ENCODE measurements at regions not wholly inside any gene's neighbourhood (a gene's known extent, or its start where the extent isn't known, plus 50 kb on each side); places are given as distances from the start of the nearest gene placed in this dataset.

DNA sequence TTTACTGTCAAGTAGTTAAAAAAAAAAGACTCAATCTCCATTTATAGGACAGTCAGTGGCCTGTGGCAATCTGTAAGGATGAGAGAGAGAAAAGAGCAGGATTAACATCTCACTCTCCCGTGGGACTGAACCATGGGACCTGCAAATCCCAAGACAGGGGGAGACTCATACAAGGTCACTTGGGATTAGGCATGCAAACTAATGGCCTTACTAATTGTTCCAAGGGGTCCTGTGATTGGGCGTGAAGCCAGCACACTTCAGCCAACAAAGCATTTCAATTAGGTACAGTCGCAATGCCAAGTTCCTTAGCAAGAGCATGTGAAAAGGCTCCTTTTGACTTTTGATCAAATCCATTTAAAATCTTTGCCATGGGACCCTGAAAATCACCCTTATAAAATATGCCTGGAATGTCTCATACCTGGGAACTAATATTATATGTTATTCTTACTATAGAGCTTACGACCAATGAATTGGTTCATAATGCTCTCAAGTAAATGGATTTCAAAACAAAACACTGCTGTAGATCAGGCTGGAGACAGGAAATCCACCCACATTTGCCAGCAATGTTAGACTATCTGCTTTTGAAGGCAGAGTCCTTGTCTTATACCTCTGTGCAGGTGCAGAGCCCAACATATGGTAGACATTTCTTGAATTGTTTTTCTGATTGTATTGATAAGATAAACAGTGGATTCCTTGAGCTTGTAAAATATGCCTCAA lies 412.5 kb downstream of the GJA1 start:
- no peak for DNase-seq
- ATAC-seq = no peak
- H3K4me3 Mint-ChIP-seq = no peak overlapping the region
- no peaks in the 10 kb centered on the region for H3K9me3 Mint-ChIP-seq
- H3K27ac Mint-ChIP-seq = no peak overlapping the region
- H3K27me3 Mint-ChIP-seq = peaks cover 6% of the 10 kb centered on the region
- H3K4me1 Mint-ChIP-seq = no peaks in the 10 kb centered on the region

DNA sequence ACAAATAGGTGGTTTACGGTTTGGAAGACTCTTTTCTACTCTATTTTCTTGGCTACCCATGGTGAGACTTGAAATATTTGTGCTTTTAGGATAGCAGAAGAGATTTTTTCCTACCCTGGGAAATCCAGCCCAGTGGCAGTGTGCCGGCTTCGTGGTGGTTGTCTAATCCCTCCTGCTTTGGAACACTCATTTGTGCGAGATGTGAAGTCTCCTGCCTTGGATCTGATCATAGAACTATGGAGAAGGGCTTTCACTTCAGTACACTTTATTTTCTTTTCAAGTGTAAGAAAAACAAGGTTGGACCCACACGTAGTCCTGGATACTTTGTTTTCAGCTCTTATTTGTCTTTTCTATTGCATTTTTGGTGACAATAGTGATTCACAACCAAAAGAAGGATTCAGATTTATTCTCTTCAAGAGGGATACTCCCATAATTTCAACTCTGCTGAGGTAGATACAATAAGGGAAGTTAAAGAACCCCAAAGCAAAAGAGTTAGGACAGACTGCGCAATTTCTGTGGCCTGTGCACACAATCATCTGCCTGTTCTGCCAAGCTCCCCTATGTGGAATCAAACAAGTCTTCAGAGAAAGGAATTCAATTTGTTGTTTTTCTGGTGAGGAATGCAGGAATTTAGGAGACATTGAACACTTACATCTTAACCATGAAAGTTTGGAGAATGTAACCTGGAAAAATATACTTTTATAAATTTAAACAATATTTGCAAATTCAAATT lies 413.2 kb downstream of the GJA1 start:
- H3K4me3 Mint-ChIP-seq = no peak overlapping the region
- no peaks in the 10 kb centered on the region for H3K9me3 Mint-ChIP-seq
- no peaks in the 10 kb centered on the region for H3K4me1 Mint-ChIP-seq
- DNase-seq (no peak), ATAC-seq (no peak)
- peaks cover 6% of the 10 kb centered on the region for H3K27me3 Mint-ChIP-seq
- no peak overlapping the region for H3K27ac Mint-ChIP-seq

DNA sequence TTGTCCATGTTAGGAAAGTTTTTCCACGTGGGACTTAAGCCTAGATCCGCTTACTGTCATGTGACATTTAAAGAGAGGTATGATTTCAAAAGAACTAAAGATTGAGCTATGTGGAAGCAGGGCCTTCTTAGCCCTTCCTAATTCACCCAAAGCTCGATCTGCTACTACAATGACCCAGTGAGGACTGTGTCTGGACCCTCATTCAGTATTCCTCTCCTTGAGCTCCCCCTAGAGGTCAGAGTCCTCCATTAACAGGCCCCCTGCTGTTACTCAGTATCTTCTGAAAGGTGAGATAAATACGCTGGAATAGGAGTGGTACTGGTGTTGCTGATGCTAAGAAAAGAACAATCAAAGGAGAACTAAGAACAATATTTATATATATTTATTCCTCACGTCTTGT lies 414.0 kb downstream of the GJA1 start:
- peak; percentile 43 to 51 for DNase-seq
- no peaks in the 10 kb centered on the region for H3K4me1 Mint-ChIP-seq
- peaks cover 6% of the 10 kb centered on the region for H3K27me3 Mint-ChIP-seq
- H3K9me3 Mint-ChIP-seq = no peaks in the 10 kb centered on the region
- peak; percentile 93 for ATAC-seq
- no peak overlapping the region for H3K27ac Mint-ChIP-seq
- no peak overlapping the region for H3K4me3 Mint-ChIP-seq

DNA sequence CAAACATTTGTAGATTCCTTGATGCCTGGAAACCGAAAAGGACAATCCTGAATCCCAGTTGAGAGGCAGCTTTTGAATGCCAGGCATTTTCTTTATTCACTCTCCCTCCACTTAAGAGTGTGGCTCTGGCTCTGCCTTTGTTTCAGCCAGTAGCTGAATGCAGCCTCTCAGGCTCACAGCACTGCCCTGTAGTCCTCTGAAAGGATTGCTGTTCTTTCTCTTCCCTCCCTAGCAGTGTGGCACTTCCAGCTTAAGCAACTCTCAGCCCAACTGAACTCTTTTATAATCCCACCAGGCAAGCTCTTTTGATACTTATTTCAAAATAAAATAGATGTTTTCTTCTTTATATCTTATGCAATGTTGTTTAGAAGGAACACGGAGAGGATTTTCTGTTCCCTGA lies 415.6 kb downstream of the GJA1 start:
- no peak for ATAC-seq
- Mint-ChIP-seq H3K9me3 (no peaks in the 10 kb centered on the region), H3K27ac (no peak overlapping the region), H3K27me3 (peaks cover 6% of the 10 kb centered on the region), H3K4me1 (no peaks in the 10 kb centered on the region), H3K4me3 (no peak overlapping the region)
- no peak for DNase-seq

DNA sequence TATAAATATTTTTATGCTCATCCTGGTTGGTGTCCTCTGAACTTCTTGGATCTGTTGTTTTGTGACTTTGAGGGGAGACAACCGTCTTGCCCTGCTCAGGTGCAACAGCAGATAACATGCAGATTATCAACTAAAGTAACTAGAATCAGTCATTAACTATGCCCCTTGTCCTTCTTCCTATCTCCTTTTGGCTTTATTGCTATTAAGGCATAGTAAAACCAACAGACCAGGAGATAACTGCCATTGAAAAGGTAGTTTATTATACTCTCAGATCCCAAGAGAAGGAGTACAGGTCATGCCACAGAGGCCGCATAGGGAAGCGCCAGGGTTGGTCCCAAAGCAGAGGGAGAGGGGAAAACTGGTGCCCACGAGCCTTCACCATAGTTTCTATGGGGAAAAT lies 418.2 kb downstream of the GJA1 start:
- Mint-ChIP-seq H3K27ac (no peak overlapping the region), H3K4me1 (no peaks in the 10 kb centered on the region), H3K9me3 (no peaks in the 10 kb centered on the region), H3K27me3 (peaks cover 6% of the 10 kb centered on the region), H3K4me3 (no peak overlapping the region)
- no peak for DNase-seq
- ATAC-seq = no peak

DNA sequence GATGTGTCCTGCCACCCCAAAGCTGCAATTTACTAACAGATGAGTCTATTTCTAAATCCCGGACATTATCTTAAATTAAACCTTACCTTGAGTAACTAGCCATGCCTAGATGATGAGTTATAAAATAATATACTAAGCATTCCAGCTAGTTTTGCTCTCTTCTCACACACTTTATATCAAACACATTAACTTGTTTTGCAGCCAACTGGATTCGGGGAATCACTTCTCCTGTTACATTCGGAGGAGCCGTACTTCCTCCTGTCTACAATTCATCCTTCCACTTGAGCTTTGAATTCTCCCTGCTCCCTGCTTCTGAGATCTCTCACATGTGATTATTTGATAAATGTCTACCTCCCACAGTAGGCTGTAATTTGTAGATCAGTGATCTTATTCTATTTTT lies 420.1 kb downstream of the GJA1 start:
- ATAC-seq = no peak
- Mint-ChIP-seq H3K27me3 (peaks cover 6% of the 10 kb centered on the region), H3K4me1 (no peaks in the 10 kb centered on the region)

DNA sequence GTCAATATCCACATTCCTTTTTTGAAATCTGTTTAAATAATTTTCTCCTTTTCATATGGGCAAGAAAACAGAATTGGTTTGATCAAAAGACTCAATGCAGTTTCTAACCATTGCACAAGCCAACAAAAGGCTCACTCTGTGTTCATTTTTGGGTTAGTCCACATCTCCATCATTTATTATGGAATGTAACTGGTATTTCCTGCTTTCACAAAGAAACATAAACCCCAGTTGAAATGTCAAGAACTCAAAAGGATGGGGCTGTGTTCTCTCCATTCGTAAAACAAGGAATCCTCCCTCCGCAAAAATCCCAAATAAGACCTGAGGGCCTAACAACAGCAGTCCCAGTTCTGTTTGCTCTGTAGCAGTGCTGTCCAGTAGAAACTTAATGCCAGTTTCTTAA lies 420.9 kb downstream of the GJA1 start:
- no peak overlapping the region for H3K27ac Mint-ChIP-seq
- peaks cover 0 to under 1% of the 10 kb centered on the region in 2 donors for H3K9me3 Mint-ChIP-seq
- no peak for ATAC-seq
- no peaks in the 10 kb centered on the region for H3K4me1 Mint-ChIP-seq
- DNase-seq = no peak
- no peak overlapping the region for H3K4me3 Mint-ChIP-seq
- H3K27me3 Mint-ChIP-seq = no peaks in the 10 kb centered on the region

More for the DNA sequence above, 420.1 kb downstream of the GJA1 start:
- Mint-ChIP-seq H3K4me3 (no peak overlapping the region), H3K27ac (no peak overlapping the region), H3K9me3 (no peaks in the 10 kb centered on the region)
- no peak for DNase-seq

DNA sequence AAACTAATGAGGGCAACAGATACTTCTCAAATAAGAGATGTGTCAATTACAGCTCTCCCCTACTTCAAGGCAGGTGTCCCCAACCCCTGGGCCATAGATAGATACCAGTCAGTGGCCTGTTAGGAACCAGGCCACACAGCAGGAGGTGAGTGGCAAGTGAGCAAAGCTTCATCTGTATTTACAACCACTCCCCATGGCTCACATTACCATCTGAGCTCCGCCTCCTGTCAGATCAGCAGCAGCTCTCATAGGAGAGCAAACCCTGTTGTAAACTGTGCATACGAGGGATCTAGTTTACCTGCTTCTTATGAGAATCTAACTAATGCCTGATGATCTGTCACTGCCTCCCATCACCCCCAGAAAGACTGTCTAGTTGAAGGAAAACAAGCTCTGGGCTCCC lies 422.1 kb downstream of the GJA1 start:
- ATAC-seq = no peak
- Mint-ChIP-seq H3K27me3 (no peaks in the 10 kb centered on the region), H3K4me3 (no peak overlapping the region), H3K27ac (no peak overlapping the region), H3K9me3 (peaks cover 0 to 10% of the 10 kb centered on the region in 2 donors), H3K4me1 (no peaks in the 10 kb centered on the region)
- no peak for DNase-seq

DNA sequence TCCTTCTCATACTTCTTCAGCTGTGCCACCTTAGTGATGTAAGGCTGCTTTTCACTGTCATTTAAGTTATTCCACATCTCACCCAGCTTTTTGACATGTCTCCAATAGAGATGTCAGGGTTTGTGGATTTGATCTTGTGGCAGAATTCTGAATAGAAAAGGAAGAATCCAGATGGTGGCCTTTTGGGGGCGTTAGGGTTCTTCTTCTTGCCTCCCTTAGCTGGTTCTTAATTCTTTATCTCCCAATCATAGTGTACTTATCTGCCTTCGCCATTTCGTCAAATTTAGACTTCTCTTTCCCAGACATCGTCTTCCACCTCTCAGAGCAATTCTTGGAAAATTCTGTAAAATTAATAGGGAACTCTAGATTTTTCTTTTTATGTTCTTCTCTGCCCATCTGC lies 422.9 kb downstream of the GJA1 start:
- ATAC-seq = no peak
- no peaks in the 10 kb centered on the region for H3K27me3 Mint-ChIP-seq

DNA sequence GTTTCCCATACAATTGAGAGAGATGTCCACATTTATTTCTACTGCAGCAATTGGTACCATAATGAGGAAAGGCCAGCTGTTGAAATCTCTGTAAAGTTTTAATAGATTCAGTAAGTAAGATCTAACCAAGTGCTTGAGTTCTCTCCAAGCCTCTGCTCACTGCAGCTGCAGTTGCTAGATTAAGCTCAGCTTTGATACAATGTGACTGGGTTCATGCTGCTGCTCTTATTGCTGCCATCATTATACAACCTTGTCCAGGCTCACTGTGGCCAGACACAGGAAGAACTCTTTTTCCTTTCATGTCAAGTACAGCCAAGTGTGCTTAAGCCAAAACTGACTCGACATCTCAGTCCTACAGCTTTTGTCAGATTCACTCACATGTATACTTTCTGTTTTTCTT lies 423.5 kb downstream of the GJA1 start:
- no peak overlapping the region for H3K27ac Mint-ChIP-seq
- H3K4me1 Mint-ChIP-seq = no peaks in the 10 kb centered on the region
- no peak for DNase-seq
- H3K27me3 Mint-ChIP-seq = no peaks in the 10 kb centered on the region
- no peak overlapping the region for H3K4me3 Mint-ChIP-seq
- ATAC-seq = no peak
- peaks cover 0 to 10% of the 10 kb centered on the region in 2 donors for H3K9me3 Mint-ChIP-seq

More for the DNA sequence above, 422.9 kb downstream of the GJA1 start:
- H3K4me1 Mint-ChIP-seq = no peaks in the 10 kb centered on the region
- no peak overlapping the region for H3K4me3 Mint-ChIP-seq
- H3K27ac Mint-ChIP-seq = no peak overlapping the region
- no peak for DNase-seq
- peaks cover 0 to 10% of the 10 kb centered on the region in 2 donors for H3K9me3 Mint-ChIP-seq

DNA sequence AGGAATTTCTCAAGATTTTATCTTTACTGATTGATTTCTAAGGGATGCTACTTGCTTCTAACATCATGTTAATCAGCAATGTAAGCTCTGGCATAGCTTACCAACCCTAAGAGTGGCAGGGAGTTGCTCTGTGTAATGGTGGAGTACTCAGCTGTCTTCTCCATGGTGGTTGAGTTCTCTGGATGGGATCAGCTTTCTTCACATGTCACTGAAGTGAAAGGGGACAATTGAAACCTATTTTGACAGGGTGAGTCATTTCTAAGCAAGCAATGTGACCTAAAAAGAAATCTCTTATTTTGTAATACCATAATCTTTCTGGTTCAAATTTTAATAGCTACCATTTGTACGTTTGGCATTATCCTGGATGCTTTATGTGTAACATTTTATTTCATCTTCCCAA lies 430.4 kb downstream of the GJA1 start:
- Mint-ChIP-seq H3K27me3 (no peaks in the 10 kb centered on the region), H3K4me1 (no peaks in the 10 kb centered on the region), H3K9me3 (peaks cover 0 to 10% of the 10 kb centered on the region in 2 donors), H3K27ac (no peak overlapping the region), H3K4me3 (no peak overlapping the region)
- DNase-seq = no peak
- ATAC-seq = no peak

DNA sequence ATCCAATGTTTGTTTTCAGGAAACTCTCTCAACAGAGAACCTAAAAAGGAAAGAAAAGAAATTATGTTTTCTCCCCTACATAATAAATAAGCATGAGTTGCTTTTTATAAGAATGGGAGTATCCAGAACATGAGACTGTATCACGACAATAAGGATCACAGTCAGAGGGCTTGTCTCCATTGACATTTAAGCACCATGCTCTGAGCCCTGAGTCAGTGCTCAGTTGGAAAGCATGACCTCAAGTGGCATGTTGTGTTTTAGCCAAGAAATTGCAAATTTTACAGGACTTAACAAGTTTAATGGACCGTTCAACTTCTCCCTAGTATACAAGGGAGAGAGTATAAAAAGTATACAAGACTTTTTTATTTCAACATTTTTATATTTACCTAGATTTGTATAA lies 431.6 kb downstream of the GJA1 start:
- ATAC-seq (no peak), DNase-seq (no peak)
- no peak overlapping the region for H3K4me3 Mint-ChIP-seq
- no peaks in the 10 kb centered on the region for H3K4me1 Mint-ChIP-seq
- H3K9me3 Mint-ChIP-seq = peaks cover 1 to 5% of the 10 kb centered on the region in 2 donors
- no peak overlapping the region for H3K27ac Mint-ChIP-seq
- no peaks in the 10 kb centered on the region for H3K27me3 Mint-ChIP-seq

DNA sequence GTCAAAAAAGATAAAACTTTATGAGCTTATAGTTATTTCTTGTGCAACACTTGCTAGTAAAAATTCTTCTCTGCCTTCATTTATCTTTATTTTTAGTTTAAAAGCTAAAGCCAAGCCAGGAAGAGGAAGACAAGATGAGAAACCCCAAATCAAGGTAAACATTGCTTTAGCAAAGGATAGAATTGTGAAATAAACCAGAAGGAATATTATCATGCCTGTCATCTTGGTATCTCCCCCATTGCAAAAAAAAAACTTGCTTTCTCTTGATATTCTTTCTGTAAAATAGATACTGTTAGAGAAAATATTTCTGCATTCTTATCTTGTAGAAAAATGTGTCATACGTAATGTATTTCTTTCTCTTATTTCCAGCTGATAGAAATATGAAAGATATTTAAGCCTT lies 432.8 kb downstream of the GJA1 start:
- Mint-ChIP-seq H3K27me3 (no peaks in the 10 kb centered on the region), H3K4me1 (no peaks in the 10 kb centered on the region), H3K4me3 (no peak overlapping the region), H3K27ac (no peak overlapping the region), H3K9me3 (peaks cover 0 to 5% of the 10 kb centered on the region in 2 donors)
- no peak for ATAC-seq
- no peak for DNase-seq

DNA sequence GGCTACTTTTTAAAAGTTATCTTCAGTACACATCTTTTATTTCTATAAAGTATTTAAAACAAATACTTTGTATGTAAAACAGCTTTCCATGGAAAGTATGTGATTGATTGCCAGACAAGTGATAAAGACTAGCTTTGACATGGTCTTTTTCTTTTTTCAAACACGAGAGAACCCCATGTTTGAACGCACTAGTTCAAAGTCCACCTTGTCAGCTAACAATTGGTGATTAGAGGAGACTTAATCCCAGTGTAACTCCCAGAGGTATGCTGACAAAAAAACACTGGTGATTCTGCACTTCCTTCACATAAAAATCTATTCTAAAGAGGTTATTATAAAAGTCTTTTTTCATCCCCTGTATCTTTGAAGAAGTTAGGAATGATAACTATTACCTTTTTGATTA lies 438.1 kb downstream of the GJA1 start:
- H3K27ac Mint-ChIP-seq = no peak overlapping the region

DNA sequence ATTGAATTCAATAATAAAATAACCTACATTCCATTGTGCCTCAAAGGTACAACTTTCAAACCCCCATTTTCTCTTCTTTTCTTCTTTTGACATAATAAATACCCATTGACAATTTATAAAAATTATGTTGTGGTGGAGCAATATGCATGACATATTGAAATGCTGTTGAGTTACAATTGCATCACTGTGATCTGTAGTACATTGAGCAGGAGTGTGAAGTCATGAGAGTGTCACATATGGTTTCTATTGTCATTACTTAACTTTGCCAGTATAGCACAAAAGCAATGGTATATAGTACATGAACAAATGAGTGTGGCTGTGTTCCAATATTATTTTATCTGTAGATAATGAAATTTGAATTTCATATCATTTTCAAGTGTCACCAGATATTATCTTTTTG lies 441.3 kb downstream of the GJA1 start:
- no peak for DNase-seq
- Mint-ChIP-seq H3K27me3 (no peaks in the 10 kb centered on the region), H3K27ac (no peak overlapping the region), H3K9me3 (no peaks in the 10 kb centered on the region), H3K4me1 (no peaks in the 10 kb centered on the region), H3K4me3 (no peak overlapping the region)
- no peak for ATAC-seq

More for the DNA sequence above, 438.1 kb downstream of the GJA1 start:
- no peak for ATAC-seq
- no peaks in the 10 kb centered on the region for H3K27me3 Mint-ChIP-seq
- peaks cover 0 to 5% of the 10 kb centered on the region in 2 donors for H3K9me3 Mint-ChIP-seq
- no peaks in the 10 kb centered on the region for H3K4me1 Mint-ChIP-seq
- H3K4me3 Mint-ChIP-seq = no peak overlapping the region
- no peak for DNase-seq

DNA sequence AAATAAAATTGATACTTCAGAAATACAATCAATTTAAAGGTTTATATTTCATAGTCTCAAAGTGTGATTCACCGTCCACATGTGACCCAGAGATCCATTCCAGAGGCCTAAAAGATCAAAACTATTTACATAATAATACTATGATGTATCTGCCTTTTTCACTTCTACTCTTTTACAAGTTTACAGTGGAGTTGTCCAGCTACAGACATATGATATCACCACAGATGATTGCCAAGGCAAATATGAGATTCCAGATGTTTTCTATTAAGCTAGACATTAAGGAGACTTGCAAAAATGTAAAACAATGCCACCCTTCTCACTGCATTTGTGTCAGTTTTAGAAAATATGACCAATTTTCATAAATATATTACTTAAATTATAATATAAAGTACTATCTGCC lies 443.7 kb downstream of the GJA1 start:
- no peak overlapping the region for H3K27ac Mint-ChIP-seq
- no peak overlapping the region for H3K4me3 Mint-ChIP-seq

More for the DNA sequence above, 443.7 kb downstream of the GJA1 start:
- no peaks in the 10 kb centered on the region for H3K9me3 Mint-ChIP-seq
- no peaks in the 10 kb centered on the region for H3K4me1 Mint-ChIP-seq
- ATAC-seq (no peak), DNase-seq (no peak)
- no peaks in the 10 kb centered on the region for H3K27me3 Mint-ChIP-seq
